MM.1S (cell line): ENCODE measurements at regions not wholly inside any gene's neighbourhood (a gene's known extent, or its start where the extent isn't known, plus 50 kb on each side); places are given as distances from the start of the nearest gene placed in this dataset.

Experiments used
- DNase-seq: peaks from one replicate; pipeline ENCODE4 v3.0.0-alpha.2; 2015
- H2AFZ ChIP-seq: fragments of 300-600 bp; sonication (generic); 2 replicates; pipeline ENCODE4 v1.6.0; 2016; ENCODE audit warnings: antibody characterized with exemption, low read length
- H3F3A ChIP-seq: fragments of 300-600 bp; sonication (generic); 2 replicates; pipeline ENCODE4 v1.6.1; 2016; ENCODE audit warnings: mild to moderate bottlenecking, antibody characterized with exemption, low read length, moderate library complexity, mixed read lengths; ENCODE audit not compliant: insufficient read depth
- H3K27ac ChIP-seq: fragments of 300-600 bp; sonication (generic); 2 replicates; pipeline ENCODE4 v1.5.1; 2016; ENCODE audit warnings: mild to moderate bottlenecking, low read length
- H3K27me3 ChIP-seq: fragments of 300-600 bp; sonication (generic); replicated peaks from 2 replicates; pipeline ENCODE4 v1.6.0; 2016; ENCODE audit warnings: low read length; ENCODE audit not compliant: insufficient read depth
- H3K36me3 ChIP-seq: fragments of 300-600 bp; sonication (generic); replicated peaks from 2 replicates; pipeline ENCODE4 v1.6.1; 2016; ENCODE audit warnings: mild to moderate bottlenecking, low read length, mixed read lengths; ENCODE audit not compliant: insufficient read depth
- H3K4me1 ChIP-seq: fragments of 300-600 bp; sonication (generic); 2 replicates; pipeline ENCODE4 v1.6.1; 2016; ENCODE audit warnings: low read length, mixed read lengths
- H3K4me2 ChIP-seq: fragments of 300-600 bp; sonication (generic); 2 replicates; pipeline ENCODE4 v1.6.0; 2016; ENCODE audit warnings: low read depth, low read length
- H3K4me3 ChIP-seq: fragments of 300-600 bp; sonication (generic); 2 replicates; pipeline ENCODE4 v1.5.1; 2016; ENCODE audit warnings: low read length, mixed read lengths
- H3K79me2 ChIP-seq: fragments of 300-600 bp; sonication (generic); 2 replicates; pipeline ENCODE4 v1.6.1; 2016; ENCODE audit warnings: mixed run types, low read length, mixed read lengths
- H3K9ac ChIP-seq: fragments of 300-600 bp; sonication (generic); 2 replicates; pipeline ENCODE4 v1.6.1; 2016; ENCODE audit warnings: low read length, mixed read lengths
- H3K9me2 ChIP-seq: fragments of 300-600 bp; sonication (generic); replicated peaks from 2 replicates; pipeline ENCODE4 v1.6.1; 2016; ENCODE audit warnings: mild to moderate bottlenecking, low read length, mixed read lengths; ENCODE audit not compliant: insufficient read depth
- H3K9me3 ChIP-seq: fragments of 300-600 bp; sonication (generic); replicated peaks from 2 replicates; pipeline ENCODE4 v1.6.1; 2016; ENCODE audit warnings: mild to moderate bottlenecking, low read length, mixed read lengths; ENCODE audit not compliant: insufficient read depth
- H4K20me1 ChIP-seq: fragments of 300-600 bp; sonication (generic); 2 replicates; pipeline ENCODE4 v1.6.1; 2016; ENCODE audit warnings: mild to moderate bottlenecking, low read length, moderate library complexity, mixed read lengths; ENCODE audit not compliant: insufficient read depth
- CTCF ChIP-seq: fragments of 300-600 bp; sonication (generic); IDR thresholded peaks from 2 replicates; pipeline ENCODE4 v1.5.1; 2016; ENCODE audit warnings: antibody characterized with exemption, low read length, mixed read lengths
- EZH2 ChIP-seq: fragments of 300-600 bp; sonication (generic); optimal IDR thresholded peaks from 2 replicates; pipeline ENCODE3; 2017; ENCODE audit warnings: low read depth, mild to moderate bottlenecking, antibody characterized with exemption, low read length, mixed read lengths
- EZH2phosphoT487 ChIP-seq: fragments of 300-600 bp; sonication (generic); IDR thresholded peaks from 2 replicates; pipeline ENCODE4 v1.6.1; 2018; ENCODE audit warnings: antibody characterized with exemption, low read length

- no peaks in the 10 kb centered on the region for H3K27me3 ChIP-seq
- no peaks in the 10 kb centered on the region for H3K36me3 ChIP-seq
- H3K79me2 ChIP-seq: no peaks in the 10 kb centered on the region
- DNase-seq: no peak
- no peaks in the 10 kb centered on the region for H4K20me1 ChIP-seq
- TF ChIP-seq EZH2 (no peak), CTCF (no peak), EZH2phosphoT487 (no peak)
- H3K4me2 ChIP-seq: no peak overlapping the region
- H3K4me1 ChIP-seq: no peaks in the 10 kb centered on the region
- H3K9me2 ChIP-seq: no peaks in the 10 kb centered on the region
- no peaks in the 10 kb centered on the region for H3K9me3 ChIP-seq
- no peak overlapping the region for H3K27ac ChIP-seq
- H3K9ac ChIP-seq: no peak overlapping the region
- no peak overlapping the region for H2AFZ ChIP-seq
- no peaks in the 10 kb centered on the region for H3F3A ChIP-seq
- H3K4me3 ChIP-seq: no peak overlapping the region
These were observed 70.4 kb upstream of the KCNQ5 start for GRCh38 chr6:72551470-72551869.

- Histone ChIP-seq H3K27me3 (no peaks in the 10 kb centered on the region), H3K27ac (no peak overlapping the region), H3F3A (no peaks in the 10 kb centered on the region), H3K4me2 (no peak overlapping the region), H3K79me2 (no peaks in the 10 kb centered on the region), H3K36me3 (no peaks in the 10 kb centered on the region), H3K4me3 (no peak overlapping the region), H3K9me3 (no peaks in the 10 kb centered on the region), H4K20me1 (no peaks in the 10 kb centered on the region), H3K9me2 (no peaks in the 10 kb centered on the region), H3K9ac (no peak overlapping the region), H2AFZ (no peak overlapping the region), H3K4me1 (no peaks in the 10 kb centered on the region)
- TF ChIP-seq CTCF: no peak
- TF ChIP-seq EZH2phosphoT487: no peak
- TF ChIP-seq EZH2: no peak
- no peak for DNase-seq
These were observed 68.9 kb upstream of the KCNQ5 start for GRCh38 chr6:72552938-72553337.

DNA sequence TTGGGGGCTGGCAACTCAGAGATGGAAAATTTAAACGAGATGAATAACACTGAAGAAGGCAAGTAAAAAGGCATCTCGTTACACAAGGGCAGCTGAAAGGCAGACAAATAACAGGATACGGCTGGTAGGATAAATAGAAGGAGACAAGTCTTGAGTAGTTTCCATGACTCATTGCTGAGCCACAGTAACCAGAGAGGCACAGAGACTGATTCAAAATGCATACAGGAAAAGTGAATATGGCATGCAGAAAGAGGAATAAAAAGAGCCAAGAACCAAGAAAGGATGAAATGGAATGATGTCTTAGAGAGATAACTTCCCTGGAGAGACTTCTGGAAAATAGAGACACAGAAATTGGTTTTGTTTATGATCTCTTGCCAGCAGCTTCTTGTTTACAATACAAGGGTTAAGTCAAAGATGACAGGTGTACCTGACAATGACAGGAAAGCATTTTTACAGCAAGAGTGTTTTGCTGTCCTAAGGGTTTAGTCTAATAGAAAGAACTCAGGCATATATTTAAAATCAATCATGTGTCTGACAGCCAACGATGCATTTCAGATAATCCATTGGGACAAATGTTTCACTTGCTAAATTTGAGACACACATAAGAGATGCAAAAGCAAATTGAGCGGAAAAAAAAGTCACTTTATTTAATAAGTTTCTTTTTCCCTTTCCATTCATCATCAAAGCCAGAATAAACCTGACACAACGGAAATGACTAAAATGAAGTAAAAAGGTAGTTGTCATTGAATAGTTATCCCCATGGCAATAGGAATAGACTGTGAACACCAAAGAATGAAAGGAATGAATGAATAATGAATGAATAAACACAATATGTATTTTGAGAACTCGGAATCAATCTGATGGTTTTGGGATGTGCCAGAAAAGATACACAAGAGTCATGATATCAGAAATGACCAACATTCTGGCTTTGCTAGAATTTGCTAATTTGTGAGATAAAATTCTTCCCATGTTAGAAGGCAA is 68.0 kb upstream of the KCNQ5 start:
- Histone ChIP-seq H3K9me2 (no peaks in the 10 kb centered on the region), H3K9ac (no peak overlapping the region), H3K27me3 (no peaks in the 10 kb centered on the region), H3K79me2 (no peaks in the 10 kb centered on the region), H2AFZ (no peak overlapping the region), H3K4me3 (no peak overlapping the region), H3K4me1 (no peaks in the 10 kb centered on the region), H3K36me3 (no peaks in the 10 kb centered on the region), H3K4me2 (no peak overlapping the region), H3F3A (no peaks in the 10 kb centered on the region), H3K9me3 (no peaks in the 10 kb centered on the region), H4K20me1 (no peaks in the 10 kb centered on the region), H3K27ac (no peak overlapping the region)
- TF ChIP-seq EZH2phosphoT487: no peak
- no peak for TF ChIP-seq CTCF
- no peak for TF ChIP-seq EZH2
- DNase-seq: no peak
